HG03175 (cell line): ENCODE measurements at regions not wholly inside any gene's neighbourhood (a gene's known extent, or its start where the extent isn't known, plus 50 kb on each side); places are given as distances from the start of the nearest gene placed in this dataset.

Experiments used
- ATAC-seq: cut with Tn5 transposase; IDR thresholded peaks from one replicate; pipeline ENCODE4 v1.9.1; 2021; ENCODE audit warnings: mild to moderate bottlenecking, moderate library complexity; ENCODE audit not compliant: unreplicated experiment

DNA sequence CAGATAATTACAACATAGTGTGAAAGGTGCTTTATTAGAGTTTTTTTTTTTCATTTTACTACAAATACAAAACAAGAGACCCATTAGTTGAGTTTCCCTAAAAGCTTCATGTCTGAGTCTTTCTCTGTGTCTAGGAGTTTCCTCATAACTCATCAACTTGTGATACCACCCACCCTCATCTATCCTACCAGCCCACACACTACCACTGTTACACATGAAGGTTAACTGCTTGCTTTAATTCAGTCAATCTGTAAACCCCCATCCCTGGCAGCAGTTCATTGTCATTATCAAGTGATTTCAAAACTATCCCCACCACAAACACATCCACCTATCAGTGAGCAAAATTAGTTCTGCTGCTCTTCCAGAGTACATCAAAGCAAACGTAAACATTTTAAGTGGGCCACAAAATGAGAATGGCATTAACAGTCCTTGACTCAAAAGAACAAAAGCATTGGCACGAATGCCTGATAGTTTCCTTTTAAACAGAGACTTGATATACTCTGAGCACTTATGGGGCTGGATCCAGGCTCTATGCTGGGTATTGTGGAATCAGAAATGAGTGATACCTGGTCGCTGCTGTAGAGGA, 331.6 kb upstream of the FAM241A start:
- no peak for ATAC-seq

DNA sequence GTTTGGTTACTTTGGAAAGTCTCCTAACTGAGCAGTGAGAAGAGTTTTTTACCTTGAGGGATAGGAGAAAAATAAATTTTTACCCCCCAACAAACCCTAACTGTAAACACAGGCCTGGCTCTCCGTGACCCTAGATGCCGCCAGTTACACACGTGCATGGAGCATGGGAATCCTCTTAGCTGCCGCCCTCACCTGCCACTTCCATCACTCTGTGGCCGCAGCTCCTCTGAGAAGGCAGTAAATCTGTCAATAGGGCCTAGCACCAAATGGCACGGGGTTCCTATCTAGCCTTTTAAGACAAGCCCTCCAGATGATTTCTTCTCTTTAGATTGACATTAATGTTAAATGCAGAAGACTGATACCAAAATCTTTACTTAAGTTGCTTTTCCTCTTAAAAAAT, 330.3 kb upstream of the FAM241A start:
- ATAC-seq: no peak

DNA sequence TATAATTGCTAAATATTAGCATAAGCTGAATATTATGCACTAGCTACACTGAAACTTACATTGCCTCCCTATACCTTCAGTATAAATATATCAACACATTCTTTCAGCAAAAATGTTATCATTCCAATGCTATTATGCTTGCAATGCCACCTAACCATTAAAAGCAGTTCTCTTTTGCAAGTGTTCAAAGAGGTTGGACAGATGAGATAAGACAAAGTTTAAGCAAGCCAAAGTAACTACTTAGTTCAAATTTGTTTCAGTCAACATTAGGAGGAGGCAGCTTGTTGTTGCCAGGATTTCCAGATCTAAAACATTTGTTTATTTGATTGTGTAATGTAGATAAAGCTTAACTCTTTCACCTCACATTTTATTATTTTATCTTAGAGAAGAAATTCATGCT, 323.9 kb upstream of the FAM241A start:
- ATAC-seq: no peak

DNA sequence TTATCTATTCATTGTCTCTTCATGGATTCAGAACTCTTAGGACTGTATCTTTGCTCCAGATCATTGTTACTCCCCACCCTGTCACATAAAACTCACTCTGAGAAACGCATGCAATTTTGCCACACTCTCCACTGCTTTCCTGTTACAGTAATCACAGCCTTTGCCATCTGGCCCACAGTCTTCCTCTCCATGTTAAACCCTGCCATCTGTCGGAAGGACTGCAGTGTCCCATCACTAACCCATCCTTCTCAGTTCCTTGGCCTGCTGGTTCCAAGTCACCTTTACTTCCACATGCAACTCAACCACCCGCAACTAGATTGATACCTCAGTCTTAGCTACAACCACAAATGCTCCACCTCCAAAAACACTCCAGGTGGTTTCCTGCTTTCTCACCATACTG, 308.7 kb upstream of the FAM241A start:
- no peak for ATAC-seq

DNA sequence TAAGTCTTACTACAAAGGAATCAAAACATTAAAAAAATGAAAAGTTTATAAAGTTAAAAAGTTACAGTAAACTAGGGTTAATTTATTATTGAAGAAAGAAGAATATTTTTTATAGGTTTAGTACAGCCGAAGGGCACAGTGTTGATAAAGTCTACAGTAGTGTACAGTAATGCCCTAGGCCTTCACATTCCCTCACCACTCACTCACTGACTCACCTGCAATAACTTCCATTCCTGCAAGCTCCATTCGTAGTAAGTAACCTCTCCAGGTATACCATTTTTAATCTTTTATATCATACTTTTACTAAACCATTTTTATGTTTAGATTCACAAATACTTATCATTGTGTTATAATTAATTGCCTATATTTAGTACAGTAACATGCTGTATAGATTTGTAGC, 307.5 kb upstream of the FAM241A start:
- ATAC-seq: no peak

DNA sequence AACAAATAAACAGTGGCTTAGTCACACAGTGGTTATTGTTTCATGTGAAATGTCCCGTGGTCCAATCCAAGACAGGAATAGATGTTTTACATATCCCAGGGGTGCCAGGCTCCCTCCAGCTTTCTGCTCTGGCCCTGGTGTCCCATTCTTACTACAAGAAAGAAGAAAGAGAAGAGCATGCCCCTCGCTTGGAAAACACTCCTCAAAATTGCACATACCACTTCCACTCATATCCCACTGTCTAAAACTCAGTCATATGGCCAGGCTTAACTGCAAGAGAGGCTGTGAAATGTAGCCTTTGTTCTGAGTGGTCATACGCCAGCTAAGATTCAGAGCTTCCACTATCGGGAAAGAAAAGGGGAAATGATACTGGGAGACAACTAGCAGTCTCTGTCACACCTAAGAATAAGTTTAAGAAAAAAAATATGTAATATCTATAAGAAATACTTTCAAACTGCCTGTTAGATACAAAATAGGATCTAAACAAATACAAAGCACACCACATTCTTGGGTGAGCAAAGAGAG, 306.8 kb upstream of the FAM241A start:
- peak; percentile 79 for ATAC-seq

DNA sequence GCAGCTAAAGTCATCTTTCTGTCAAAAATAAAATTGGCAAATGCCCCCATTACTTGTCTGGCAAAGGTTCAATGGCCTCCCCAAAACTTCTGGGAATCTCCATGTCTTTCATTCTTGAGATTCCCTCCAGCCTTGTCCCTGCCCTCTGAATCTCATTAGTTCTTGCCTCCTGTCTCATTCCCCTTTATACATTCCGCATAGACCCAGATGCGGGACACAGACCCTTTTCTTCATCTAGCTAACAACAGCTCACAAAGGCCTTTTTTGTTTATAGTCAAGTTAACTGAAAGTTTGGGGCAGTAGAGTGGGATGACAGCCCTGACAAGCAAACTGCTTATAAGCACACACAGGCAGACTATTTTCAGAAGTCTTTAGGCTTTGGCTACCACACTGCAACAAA, 306.1 kb upstream of the FAM241A start:
- ATAC-seq: no peak

DNA sequence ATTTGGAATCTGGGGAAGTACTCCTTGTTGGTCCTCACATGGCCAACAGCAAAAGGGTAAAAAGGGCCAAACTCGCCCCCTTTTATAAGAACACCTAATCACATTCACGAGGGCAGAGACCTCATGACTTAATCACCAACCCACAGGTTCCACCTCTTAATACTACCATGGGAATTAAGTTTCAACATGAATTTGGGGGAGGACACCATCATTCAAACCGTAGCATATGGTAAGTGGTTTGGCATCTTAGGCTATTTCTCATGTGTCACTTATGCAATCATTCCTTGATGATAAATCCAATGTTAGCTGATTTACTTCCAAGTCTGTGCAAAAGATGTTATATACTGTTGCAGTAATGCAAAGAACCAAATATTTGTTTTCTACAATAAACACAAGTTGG, 302.9 kb upstream of the FAM241A start:
- ATAC-seq: no peak

DNA sequence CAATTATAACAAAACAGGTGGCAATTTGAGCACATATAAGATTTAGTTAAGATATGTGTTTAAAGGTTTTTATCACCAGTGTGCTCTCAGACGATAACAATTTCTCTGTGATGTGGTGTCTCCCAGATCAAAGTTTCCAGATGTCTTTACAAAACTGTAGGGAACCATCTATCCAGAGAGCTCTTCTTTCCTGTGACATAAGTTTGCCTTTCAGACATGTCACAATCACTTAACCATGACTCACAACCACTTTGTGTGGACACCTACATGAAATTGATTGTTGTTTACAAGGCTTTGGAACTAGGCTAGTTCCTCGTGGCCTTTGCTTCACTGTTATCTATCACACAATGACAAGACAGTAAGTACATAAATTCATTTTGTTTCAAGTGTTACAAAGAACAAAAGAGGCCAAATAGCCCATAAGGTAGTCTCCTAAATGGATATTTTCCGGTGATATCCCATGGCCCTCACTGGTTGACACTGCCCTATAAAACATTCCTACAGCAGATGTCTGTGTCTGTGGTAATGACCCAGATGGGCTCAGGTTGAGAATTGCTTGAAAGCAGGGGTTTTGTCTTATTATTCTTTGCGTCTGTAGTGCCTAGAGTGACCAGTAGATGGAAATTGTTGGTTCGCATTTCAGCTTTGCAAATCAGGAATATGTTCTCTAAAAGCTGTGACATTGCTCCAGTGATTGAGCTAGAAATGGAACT, 297.8 kb upstream of the FAM241A start:
- ATAC-seq: no peak

DNA sequence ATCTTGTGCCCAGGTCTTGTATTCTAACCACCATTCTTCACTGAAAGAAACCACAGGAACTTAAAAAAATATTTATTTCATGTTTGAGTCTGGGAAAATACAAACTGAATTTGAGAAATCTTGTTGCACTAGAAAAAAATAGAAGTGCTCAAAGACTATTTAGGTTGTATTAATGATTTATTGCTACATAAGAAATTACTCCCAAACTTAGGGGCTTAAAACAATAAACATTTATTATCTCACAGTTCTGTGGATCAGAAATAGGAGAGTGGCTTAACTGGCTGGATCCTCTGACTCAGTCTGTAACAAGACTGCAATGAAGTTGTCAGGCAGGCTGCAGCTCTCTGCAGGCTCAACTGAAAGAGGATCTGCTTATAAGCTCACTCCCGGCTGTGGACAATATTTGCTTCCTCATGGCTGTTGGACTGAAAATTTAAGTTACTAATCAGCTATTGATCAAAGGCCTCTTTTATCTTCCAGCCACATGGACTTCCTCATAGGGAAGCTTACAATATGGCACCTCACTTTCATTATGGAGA, 295.4 kb upstream of the FAM241A start:
- no peak for ATAC-seq

DNA sequence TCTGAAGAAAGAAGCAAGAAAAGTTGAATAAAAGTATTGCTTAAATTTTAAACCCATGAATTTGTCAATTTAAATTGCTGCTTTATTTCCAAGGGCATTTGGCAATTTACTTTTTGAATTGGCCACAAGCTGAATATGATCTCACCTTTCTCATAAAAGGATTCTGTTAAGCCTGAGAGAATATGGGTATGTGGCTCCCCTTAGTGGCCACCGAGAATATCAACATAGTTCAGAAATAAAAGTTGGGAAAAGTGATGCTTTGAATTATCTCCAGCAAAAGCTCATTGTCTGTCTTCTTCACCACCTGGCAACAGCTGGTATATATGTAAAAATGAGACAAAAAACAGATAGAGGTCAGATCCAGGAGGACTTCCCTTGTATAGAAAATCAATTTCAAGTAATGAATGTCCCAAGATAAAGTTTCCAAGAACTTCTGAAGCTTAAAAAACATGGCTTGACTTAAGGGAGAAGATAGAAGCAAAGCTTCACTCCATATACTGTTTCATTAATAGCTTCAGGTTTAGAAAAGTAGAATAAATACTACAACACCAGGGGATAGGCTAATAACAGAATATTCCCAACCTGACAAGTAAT, 290.7 kb upstream of the FAM241A start:
- peak; percentile 71 for ATAC-seq

DNA sequence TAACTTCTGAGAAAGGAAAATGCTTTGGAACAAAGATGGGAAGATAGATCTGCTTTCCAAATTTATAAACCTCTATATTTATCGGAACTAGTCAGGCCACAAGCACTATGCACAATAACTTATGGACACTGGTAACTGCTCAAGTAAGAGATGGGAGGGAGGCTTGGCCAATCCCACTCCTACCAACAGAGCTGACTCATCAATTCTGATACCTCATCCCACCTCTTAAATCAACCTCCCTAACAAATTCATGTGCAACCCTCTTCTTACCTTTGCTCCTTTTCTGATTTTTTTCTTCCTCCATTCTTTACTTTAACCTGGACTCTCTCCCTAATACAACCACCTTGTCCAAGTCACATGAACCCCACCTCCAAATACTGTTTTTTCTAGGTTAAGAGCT, 289.9 kb upstream of the FAM241A start:
- ATAC-seq: no peak

DNA sequence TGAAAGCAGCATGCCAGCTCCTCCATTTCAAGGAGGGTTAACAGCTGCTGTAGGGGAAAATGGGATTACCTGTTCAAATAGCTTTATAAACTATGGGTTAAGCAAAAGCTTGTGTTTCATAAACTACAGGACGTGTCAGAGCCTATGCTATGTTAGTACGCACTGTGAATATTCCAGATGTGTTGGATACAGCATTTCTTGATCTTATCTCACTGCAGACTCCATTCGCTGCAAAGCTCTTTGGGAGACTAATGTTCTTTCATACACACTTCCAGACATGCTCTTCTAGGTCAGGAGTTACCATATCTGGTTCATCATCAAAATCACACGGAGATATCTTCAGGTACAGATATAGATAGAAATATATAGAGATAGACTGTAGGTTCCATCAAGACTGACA, 281.2 kb upstream of the FAM241A start:
- ATAC-seq: no peak

DNA sequence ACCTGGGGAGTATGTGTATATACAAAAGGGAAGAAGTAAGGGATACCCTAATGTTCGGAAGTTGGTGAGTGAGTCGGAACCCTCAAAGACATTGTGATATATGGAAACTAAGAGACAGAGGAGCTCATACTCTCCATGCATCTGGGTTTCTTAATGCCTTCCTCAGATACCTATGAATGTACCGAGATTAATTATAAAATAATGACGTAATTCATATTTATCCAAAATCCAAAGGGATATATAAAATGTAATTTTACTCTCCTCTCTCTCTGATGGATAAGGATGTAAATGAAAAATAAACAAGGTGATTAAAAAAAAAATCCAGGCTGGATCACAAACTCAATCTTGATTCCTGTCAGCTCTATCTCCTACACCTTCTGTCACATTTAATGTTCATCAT, 275.9 kb upstream of the FAM241A start:
- no peak for ATAC-seq

DNA sequence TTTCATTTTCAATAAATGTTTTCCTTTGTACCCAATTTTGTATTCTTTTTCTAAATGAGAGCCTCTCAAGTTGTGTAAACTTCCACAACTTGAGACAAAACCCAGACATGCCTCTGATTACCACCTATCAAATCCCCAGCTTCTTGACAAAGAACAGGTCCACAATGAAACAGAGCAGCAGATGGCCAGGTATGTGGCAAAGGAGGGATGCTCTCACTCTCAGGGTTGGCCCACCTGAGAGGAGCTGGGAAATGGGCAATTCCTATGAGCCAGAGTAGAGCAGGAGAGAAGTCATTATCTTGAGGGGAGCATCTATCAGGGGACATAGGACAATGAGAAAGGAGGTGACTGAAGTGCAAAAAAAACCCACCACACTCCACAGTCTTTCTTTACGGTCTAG, 273.5 kb upstream of the FAM241A start:
- ATAC-seq: no peak

DNA sequence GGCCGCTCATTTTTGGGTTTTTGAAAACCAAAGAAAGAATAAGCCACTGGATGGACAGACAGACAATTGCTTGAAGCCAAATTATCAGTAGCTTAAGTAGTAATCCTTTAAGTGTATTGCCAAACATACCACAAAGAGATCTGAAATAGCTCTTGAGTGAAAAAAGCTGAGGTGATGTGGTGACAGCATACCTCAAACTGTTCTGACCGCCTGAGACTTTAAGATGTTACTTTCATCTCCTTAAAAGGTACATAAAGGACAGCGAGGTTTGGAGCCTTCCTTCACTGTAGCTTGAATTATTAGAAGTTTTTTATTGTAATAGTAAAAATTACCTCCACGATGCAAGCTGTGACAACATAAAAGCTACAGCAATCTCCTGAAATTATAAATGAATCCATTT, 271.5 kb upstream of the FAM241A start:
- no peak for ATAC-seq

DNA sequence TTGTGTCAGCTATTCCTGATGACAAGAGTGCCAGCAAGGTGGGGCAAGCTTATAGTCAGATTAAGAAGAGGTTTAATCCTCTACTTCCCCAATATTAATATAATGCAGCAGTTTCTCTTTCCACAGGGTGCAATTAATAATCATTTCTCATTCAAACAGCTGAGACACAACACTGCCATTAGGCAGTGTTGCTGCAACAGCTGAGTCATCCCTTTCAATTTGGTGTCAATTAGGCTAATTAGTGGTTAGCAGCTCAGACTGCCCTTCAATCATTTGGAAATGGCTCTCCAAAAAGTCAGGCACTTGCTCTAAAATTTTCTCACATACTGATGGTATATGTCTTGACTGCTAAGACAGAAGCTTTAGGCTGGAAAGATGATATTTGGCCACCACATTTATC, 265.7 kb upstream of the FAM241A start:
- ATAC-seq: no peak

DNA sequence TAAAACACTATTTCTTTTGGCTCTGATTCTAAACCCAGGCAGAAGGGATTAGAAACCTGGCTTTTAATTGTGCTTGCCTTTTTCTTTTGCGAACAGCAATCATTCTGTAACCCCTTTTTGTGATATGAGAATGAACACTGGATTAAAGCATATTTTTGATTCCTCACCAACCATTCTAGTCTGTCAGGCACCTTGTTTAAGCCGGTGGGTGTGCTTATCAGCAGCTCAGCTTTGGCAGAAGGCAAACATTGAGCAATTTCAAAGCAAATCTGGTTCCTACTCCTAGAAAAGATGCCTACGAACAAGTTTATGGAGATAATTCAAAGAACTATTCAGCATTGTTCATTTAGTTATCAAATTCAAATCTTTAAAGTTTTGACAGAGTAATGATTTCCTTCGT, 265.1 kb upstream of the FAM241A start:
- no peak for ATAC-seq

DNA sequence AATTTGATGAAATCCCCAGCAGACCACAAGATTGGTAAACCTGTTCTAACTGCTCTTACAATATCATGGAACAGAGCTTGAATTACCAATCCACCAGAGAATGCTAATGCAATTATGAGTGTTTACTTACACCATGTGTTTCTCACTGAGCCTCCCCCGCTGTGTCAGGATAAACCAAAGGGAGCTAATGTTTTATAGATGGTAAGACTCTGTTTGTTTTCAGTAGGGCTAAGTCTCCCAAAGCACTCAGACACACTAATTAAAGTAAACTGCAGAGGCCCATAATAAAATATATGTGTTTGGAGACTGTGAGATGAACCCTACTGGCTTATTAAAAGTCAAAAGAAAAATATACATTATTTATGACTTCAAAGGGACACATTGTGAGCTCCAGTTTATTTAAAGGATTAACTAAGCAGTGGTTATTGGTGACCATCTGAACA, 261.7 kb upstream of the FAM241A start:
- ATAC-seq: no peak

DNA sequence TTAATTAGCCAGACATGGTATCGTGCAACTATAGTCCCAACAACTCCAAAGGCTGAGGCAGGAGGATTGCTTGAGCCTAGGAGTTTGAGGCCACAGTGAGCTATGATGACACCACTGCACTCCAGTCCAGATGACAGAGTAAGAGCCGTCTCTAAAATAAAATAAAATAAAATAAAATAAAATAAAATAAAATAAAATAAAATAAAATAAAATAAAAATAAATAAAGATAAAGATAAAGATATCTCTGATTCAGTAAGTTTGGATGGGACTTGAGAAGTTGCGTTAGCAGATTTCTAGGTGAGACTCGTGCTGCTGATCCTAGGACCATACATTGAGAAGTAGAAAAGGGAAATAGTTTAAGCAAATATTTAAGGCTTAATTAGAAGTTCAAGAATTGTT, 254.8 kb upstream of the FAM241A start:
- no peak for ATAC-seq

DNA sequence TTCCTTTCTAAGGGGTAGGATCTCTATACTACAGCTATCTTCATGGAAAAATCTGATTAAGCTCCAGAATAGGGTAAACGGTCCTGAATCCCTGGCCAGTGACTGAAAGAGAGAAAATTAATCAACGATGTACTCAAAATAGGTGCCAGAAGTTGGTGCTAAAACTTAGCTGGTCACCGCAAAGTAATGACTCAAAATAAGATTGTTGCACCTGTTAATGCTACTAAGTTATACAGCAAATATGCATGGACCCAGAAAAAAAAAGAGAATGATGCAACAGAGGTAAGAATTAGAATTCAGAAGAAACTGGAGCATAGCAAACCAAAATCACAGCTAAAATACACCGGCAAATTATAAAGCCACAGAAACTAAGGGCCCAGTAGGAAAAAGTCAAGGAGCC, 239.7 kb upstream of the FAM241A start:
- ATAC-seq: peak; percentile 74

DNA sequence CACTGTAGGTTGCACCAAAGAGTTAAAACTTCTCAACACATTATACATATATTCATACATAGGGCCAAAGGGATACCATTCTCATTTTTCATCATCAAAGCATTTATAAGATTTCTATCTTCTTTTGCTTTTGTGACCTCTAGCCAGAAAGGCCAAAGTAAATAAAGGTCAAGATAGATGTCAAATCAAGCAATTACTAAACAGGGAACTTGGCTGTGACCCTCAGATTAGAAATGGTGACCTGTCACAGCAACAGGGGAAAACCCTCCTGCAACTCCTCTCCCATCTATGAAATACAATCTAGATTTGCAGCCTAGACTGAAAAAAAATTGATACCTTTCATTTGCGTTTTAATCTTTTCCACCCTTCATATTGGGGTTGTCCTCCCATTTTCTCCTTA, 225.6 kb upstream of the FAM241A start:
- ATAC-seq: no peak
